H1 (cell line): ENCODE measurements at regions not wholly inside any gene's neighbourhood (a gene's known extent, or its start where the extent isn't known, plus 50 kb on each side); places are given as distances from the start of the nearest gene placed in this dataset.
A peak's percentile ranks its signal among the peaks of the same experiment; 100 is the strongest.

Experiments used
- CTCF ChIA-PET: fragments of 300-600 bp; sonication (Branson Sonifier 250); formaldehyde crosslinking; loops from one replicate; lab custom pipeline; 2021; ENCODE audit not compliant: partially characterized antibody; lab: Charles Lee
- POLR2A ChIA-PET: fragments of 300-600 bp; sonication (Branson Sonifier 250); formaldehyde crosslinking; loops from one replicate; lab custom pipeline; 2021; ENCODE audit warnings: inconsistent platforms; ENCODE audit not compliant: partially characterized antibody; lab: Charles Lee
- DNase-seq, 2 experiments: peaks; one replicate each; pipeline versions ENCODE4 v3.0.0 to v3.0.0-alpha.2; 2010 to 2022; ENCODE audit warnings: low spot score in 2 of 2, low read depth in 1 of 2, mixed read lengths in 1 of 2
- FAIRE-seq: peaks from 2 replicates; lab custom pipeline; 2011; peaks lifted over from hg19 to GRCh38; lab: Jason Lieb, UNC
- H2AFZ ChIP-seq: 2 replicates; pipeline ENCODE4 v1.8.1; 2012; ENCODE audit warnings: low read length, inconsistent platforms
- H2AK5ac ChIP-seq: 2 replicates; pipeline ENCODE4 v1.6.1; 2013; ENCODE audit warnings: low read depth, low read length
- H2BK120ac ChIP-seq: replicated peaks from 2 replicates; pipeline ENCODE3; 2013; ENCODE audit warnings: low read depth, low read length, inconsistent platforms
- H2BK12ac ChIP-seq: 2 replicates; pipeline ENCODE4 v1.6.1; 2013; ENCODE audit warnings: low read depth, low read length
- H2BK15ac ChIP-seq: 2 replicates; pipeline ENCODE4 v1.6.1; 2013; ENCODE audit warnings: low read length
- H2BK20ac ChIP-seq: 2 replicates; pipeline ENCODE4 v1.6.1; 2013; ENCODE audit warnings: low read length
- H2BK5ac ChIP-seq: 2 replicates; pipeline ENCODE4 v1.6.1; 2013; ENCODE audit warnings: low read depth, low read length
- H3K14ac ChIP-seq: 2 replicates; pipeline ENCODE4 v1.6.1; 2013; ENCODE audit warnings: inconsistent platforms; ENCODE audit not compliant: insufficient read length
- H3K18ac ChIP-seq: 2 replicates; pipeline ENCODE4 v1.6.1; 2013; ENCODE audit warnings: low read length; ENCODE audit errors: extremely low read depth
- H3K23ac ChIP-seq: 2 replicates; pipeline ENCODE4 v1.6.1; 2013; ENCODE audit warnings: inconsistent platforms; ENCODE audit not compliant: insufficient read length
- H3K23me2 ChIP-seq: 2 replicates; pipeline ENCODE4 v1.6.1; 2013; ENCODE audit warnings: low read depth, low read length
- H3K27ac ChIP-seq: 2 replicates; pipeline ENCODE4 v1.6.1; 2011; ENCODE audit warnings: low read depth, low read length, inconsistent platforms
- H3K27me3 ChIP-seq, 4 experiments: replicated peaks in 1 of 4; 1 replicate in 1 of 4; 2 replicates in 3 of 4; pipeline versions ENCODE4 v1.6.1 to v1.8.1; 2011 to 2013; ENCODE audit warnings: low read length in 3 of 4, mild to moderate bottlenecking in 3 of 4, inconsistent platforms in 2 of 4, mixed read lengths in 2 of 4, moderate library complexity in 1 of 4; ENCODE audit not compliant: control insufficient read depth in 3 of 4, insufficient read depth in 3 of 4; ENCODE audit errors: extremely low read depth in 1 of 4
- H3K36me3 ChIP-seq, 4 experiments: 2 replicates each; pipeline versions ENCODE4 v1.6.1 to v1.8.1; 2011 to 2013; ENCODE audit warnings: mild to moderate bottlenecking in 4 of 4, low read length in 3 of 4, moderate library complexity in 2 of 4, control low read depth in 1 of 4, inconsistent platforms in 1 of 4; ENCODE audit not compliant: insufficient read depth in 4 of 4, control insufficient read depth in 2 of 4
- H3K4ac ChIP-seq: replicated peaks from 2 replicates; pipeline ENCODE3; 2013; ENCODE audit warnings: low read length, low read depth, mixed read lengths, inconsistent platforms; ENCODE audit not compliant: insufficient read length
- H3K4me1 ChIP-seq, 4 experiments: replicated peaks in 1 of 4; 1 replicate in 1 of 4; 2 replicates in 3 of 4; pipeline versions ENCODE4 v1.6.1 to v1.8.1; 2011 to 2013; ENCODE audit warnings: low read length in 3 of 4, inconsistent platforms in 2 of 4, mixed read lengths in 1 of 4; ENCODE audit not compliant: insufficient read depth in 4 of 4, control insufficient read depth in 3 of 4
- H3K4me2 ChIP-seq, 2 experiments: 2 replicates each; pipeline versions ENCODE4 v1.6.1 to v1.8.1; 2011 to 2013; ENCODE audit warnings: low read depth in 2 of 2, low read length in 2 of 2, control low read depth in 1 of 2, inconsistent platforms in 1 of 2, mild to moderate bottlenecking in 1 of 2; ENCODE audit not compliant: insufficient read depth in 1 of 2
- H3K4me3 ChIP-seq, 4 experiments: fragments of 200-600, 300-600 bp in 1 of 4; sonication (generic), shearing (Covaris generic), sonication (Bioruptor Twin) in 1 of 4; 2 replicates each; pipeline versions ENCODE4 v1.5.1 to v1.8.1; 2011 to 2016; ENCODE audit warnings: low read length in 4 of 4, low read depth in 3 of 4, control low read depth in 2 of 4, inconsistent platforms in 2 of 4, mild to moderate bottlenecking in 2 of 4, mixed read lengths in 1 of 4, moderate library complexity in 1 of 4; ENCODE audit not compliant: insufficient read depth in 2 of 4; ENCODE audit errors: extremely low read depth in 1 of 4
- H3K56ac ChIP-seq: replicated peaks from 2 replicates; pipeline ENCODE3; 2013; ENCODE audit warnings: low read depth, mild to moderate bottlenecking, mixed read lengths, low read length, inconsistent platforms; ENCODE audit not compliant: insufficient read length
- H3K79me1 ChIP-seq: 2 replicates; pipeline ENCODE4 v1.6.1; 2013; ENCODE audit warnings: low read depth, low read length, control low read depth
- H3K79me2 ChIP-seq, 2 experiments: 2 replicates each; pipeline versions ENCODE4 v1.6.1 to v1.8.1; 2012 to 2013; ENCODE audit warnings: low read length in 2 of 2, mild to moderate bottlenecking in 2 of 2, inconsistent platforms in 1 of 2; ENCODE audit not compliant: insufficient read depth in 2 of 2, control insufficient read depth in 1 of 2
- H3K9ac ChIP-seq, 4 experiments: replicated peaks in 1 of 4; 1 replicate in 1 of 4; 2 replicates in 3 of 4; pipeline versions ENCODE4 v1.6.1 to v1.8.1; 2011 to 2013; ENCODE audit warnings: low read depth in 3 of 4, low read length in 3 of 4, control low read depth in 2 of 4, mild to moderate bottlenecking in 2 of 4, moderate library complexity in 2 of 4, inconsistent platforms in 1 of 4; ENCODE audit errors: extremely low read depth in 1 of 4
- H3K9me3 ChIP-seq, 2 experiments: 2 replicates each; pipeline versions ENCODE4 v1.6.1 to v1.8.1; 2012 to 2013; ENCODE audit warnings: mild to moderate bottlenecking in 2 of 2, moderate library complexity in 2 of 2, control low read depth in 1 of 2, inconsistent platforms in 1 of 2, low read depth in 1 of 2, low read length in 1 of 2, mixed read lengths in 1 of 2; ENCODE audit not compliant: insufficient read depth in 2 of 2
- H4K20me1 ChIP-seq, 2 experiments: replicated peaks in 1 of 2; 2 replicates each; pipeline versions ENCODE3 to v1.8.1; 2011 to 2013; ENCODE audit warnings: inconsistent platforms in 2 of 2, low read length in 2 of 2, mild to moderate bottlenecking in 1 of 2; ENCODE audit not compliant: insufficient read depth in 2 of 2, control insufficient read depth in 1 of 2
- H4K5ac ChIP-seq: 2 replicates; pipeline ENCODE4 v1.6.1; 2013; ENCODE audit warnings: low read length, low read depth, mixed read lengths, inconsistent platforms; ENCODE audit not compliant: insufficient read length
- H4K8ac ChIP-seq: 2 replicates; pipeline ENCODE4 v1.8.0; 2013; ENCODE audit warnings: mild to moderate bottlenecking, moderate library complexity, low read length, inconsistent platforms; ENCODE audit not compliant: insufficient read depth; ENCODE audit errors: extremely low read depth
- H4K91ac ChIP-seq: replicated peaks from 2 replicates; pipeline ENCODE3; 2013; ENCODE audit warnings: low read length, mixed read lengths, inconsistent platforms; ENCODE audit not compliant: insufficient read length
- PHF8 ChIP-seq: fragments of 200-600 bp; sonication (generic); conservative IDR thresholded peaks from 2 replicates; pipeline ENCODE4 v1.7.1; 2012; ENCODE audit warnings: low read depth, mild to moderate bottlenecking, inconsistent platforms, low read length, moderate library complexity
- POLR2AphosphoS5 ChIP-seq: IDR thresholded peaks from 2 replicates; pipeline ENCODE4 v1.6.1; 2011; ENCODE audit warnings: low read depth, low read length
- SUZ12 ChIP-seq: fragments of 200-600 bp; sonication (generic); IDR thresholded peaks from 2 replicates; pipeline ENCODE4 v1.6.1; 2012; ENCODE audit warnings: mild to moderate bottlenecking, inconsistent platforms, low read length, moderate library complexity, mixed read lengths
- TCF12 ChIP-seq: IDR thresholded peaks from 2 replicates; pipeline ENCODE4 v1.6.1; 2011; ENCODE audit warnings: low read depth, mild to moderate bottlenecking, low read length
- WGBS, 2 experiments: shearing (Covaris generic) in 1 of 2; methylation state at CpG; one replicate each; pipeline versions ENCODE4 v1.1.6 to v1.1.7; 2013 to 2015; ENCODE audit warnings: low lambda C conversion rate in 2 of 2, mixed read lengths in 2 of 2, inconsistent platforms in 1 of 2, low coverage in 1 of 2, missing lambda C conversion rate in 1 of 2; ENCODE audit not compliant: insufficient replicate concordance in 2 of 2, insufficient coverage in 1 of 2, insufficient read length in 1 of 2; ENCODE audit errors: extremely low coverage in 1 of 2, missing lambda C conversion rate in 1 of 2; 5-methylcytosine and 5-hydroxymethylcytosine counted together

DNA sequence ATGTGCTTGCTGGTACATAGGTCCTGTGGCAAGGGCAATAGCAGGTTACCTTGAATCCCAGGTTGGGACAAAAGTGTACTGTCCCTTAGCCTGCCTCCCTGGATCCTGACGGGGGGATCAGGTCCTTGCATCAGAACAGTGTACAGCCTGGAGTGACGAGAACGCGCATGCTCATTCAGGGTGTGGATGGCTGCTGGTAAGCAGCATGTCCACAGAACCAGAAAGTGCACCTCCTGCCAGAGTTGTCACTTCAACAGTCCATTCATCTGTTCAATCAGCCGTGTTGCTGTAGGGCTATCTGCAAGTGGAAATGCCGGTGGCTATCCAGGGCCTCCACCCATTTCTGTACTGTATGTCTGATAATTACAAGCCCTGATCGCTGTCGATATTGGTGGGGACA is 236.3 kb upstream of the SOX4 start:
- no peak overlapping the region for H3K4me2 ChIP-seq
- no peaks in the 10 kb centered on the region for H3K79me2 ChIP-seq
- no peak overlapping the region for H3K4me3 ChIP-seq
- ChIA-PET POLR2A (no interaction called here), CTCF (no interaction called here)
- DNase-seq (no peak), FAIRE-seq (no peak)
- no peak overlapping the region for H4K91ac ChIP-seq
- H2BK12ac ChIP-seq: no peak overlapping the region
- H2BK120ac ChIP-seq: no peak overlapping the region
- H3K4me1 ChIP-seq: 0 out of 7 replicates have a peak, but pooled peaks cover 0 to 2% (median 0%) of the 10 kb centered on the region in 4 experiments
- no peaks in the 10 kb centered on the region for H3K36me3 ChIP-seq
- no peak overlapping the region for H3K27ac ChIP-seq
- H3K27me3 ChIP-seq: no peaks in the 10 kb centered on the region
- 92% methylated on average over 8 of the region's 8 CpGs; no CpG with 5 or more reads in 1 of the 2 experiments for WGBS, 2 experiments
- no peaks in the 10 kb centered on the region for H3K9me3 ChIP-seq
- no peak overlapping the region for H2BK5ac ChIP-seq
- H3K23ac ChIP-seq: no peak overlapping the region
- no peaks in the 10 kb centered on the region; the same call in 1 of the 2 replicates for H3K23me2 ChIP-seq
- H2BK15ac ChIP-seq: no peak overlapping the region
- no peak overlapping the region for H3K14ac ChIP-seq
- no peak overlapping the region for H2AK5ac ChIP-seq
- H3K18ac ChIP-seq: no peak overlapping the region
- no peak overlapping the region for H3K4ac ChIP-seq
- no peak overlapping the region for H3K56ac ChIP-seq
- no peak overlapping the region for H3K9ac ChIP-seq
- no peaks in the 10 kb centered on the region for H3K79me1 ChIP-seq
- H4K5ac ChIP-seq: no peak overlapping the region
- no peaks in the 10 kb centered on the region for H4K20me1 ChIP-seq
- H2AFZ ChIP-seq: no peak overlapping the region
- H2BK20ac ChIP-seq: no peak overlapping the region
- TF ChIP-seq TCF12 (no peak), POLR2AphosphoS5 (no peak), PHF8 (0 out of 2 replicates have a peak, but pooled peaks have one; percentile 8), SUZ12 (no peak)
- H4K8ac ChIP-seq: no peak overlapping the region
